H1 (cell line): ENCODE measurements at regions not wholly inside any gene's neighbourhood (a gene's known extent, or its start where the extent isn't known, plus 50 kb on each side); places are given as distances from the start of the nearest gene placed in this dataset.

Experiments
- CTCF ChIA-PET: fragments of 300-600 bp; sonication (Branson Sonifier 250); formaldehyde crosslinking; loops from one replicate; lab custom pipeline; 2021; ENCODE audit not compliant: partially characterized antibody; lab: Charles Lee
- POLR2A ChIA-PET: fragments of 300-600 bp; sonication (Branson Sonifier 250); formaldehyde crosslinking; loops from one replicate; lab custom pipeline; 2021; ENCODE audit warnings: inconsistent platforms; ENCODE audit not compliant: partially characterized antibody; lab: Charles Lee
- DNase-seq, 2 experiments: peaks; one replicate each; pipeline versions ENCODE4 v3.0.0 to v3.0.0-alpha.2; 2010 to 2022; ENCODE audit warnings: low spot score in 2 of 2, low read depth in 1 of 2, mixed read lengths in 1 of 2
- FAIRE-seq: peaks from 2 replicates; lab custom pipeline; 2011; peaks lifted over from hg19 to GRCh38; lab: Jason Lieb, UNC
- H2AFZ ChIP-seq: 2 replicates; pipeline ENCODE4 v1.8.1; 2012; ENCODE audit warnings: low read length, inconsistent platforms
- H2AK5ac ChIP-seq: 2 replicates; pipeline ENCODE4 v1.6.1; 2013; ENCODE audit warnings: low read depth, low read length
- H2BK120ac ChIP-seq: replicated peaks from 2 replicates; pipeline ENCODE3; 2013; ENCODE audit warnings: low read depth, low read length, inconsistent platforms
- H2BK12ac ChIP-seq: 2 replicates; pipeline ENCODE4 v1.6.1; 2013; ENCODE audit warnings: low read depth, low read length
- H2BK15ac ChIP-seq: 2 replicates; pipeline ENCODE4 v1.6.1; 2013; ENCODE audit warnings: low read length
- H2BK20ac ChIP-seq: 2 replicates; pipeline ENCODE4 v1.6.1; 2013; ENCODE audit warnings: low read length
- H2BK5ac ChIP-seq: 2 replicates; pipeline ENCODE4 v1.6.1; 2013; ENCODE audit warnings: low read depth, low read length
- H3K14ac ChIP-seq: 2 replicates; pipeline ENCODE4 v1.6.1; 2013; ENCODE audit warnings: inconsistent platforms; ENCODE audit not compliant: insufficient read length
- H3K18ac ChIP-seq: 2 replicates; pipeline ENCODE4 v1.6.1; 2013; ENCODE audit warnings: low read length; ENCODE audit errors: extremely low read depth
- H3K23ac ChIP-seq: 2 replicates; pipeline ENCODE4 v1.6.1; 2013; ENCODE audit warnings: inconsistent platforms; ENCODE audit not compliant: insufficient read length
- H3K23me2 ChIP-seq: 2 replicates; pipeline ENCODE4 v1.6.1; 2013; ENCODE audit warnings: low read depth, low read length
- H3K27ac ChIP-seq: 2 replicates; pipeline ENCODE4 v1.6.1; 2011; ENCODE audit warnings: low read depth, low read length, inconsistent platforms
- H3K27me3 ChIP-seq, 4 experiments: replicated peaks in 1 of 4; 1 replicate in 1 of 4; 2 replicates in 3 of 4; pipeline versions ENCODE4 v1.6.1 to v1.8.1; 2011 to 2013; ENCODE audit warnings: low read length in 3 of 4, mild to moderate bottlenecking in 3 of 4, inconsistent platforms in 2 of 4, mixed read lengths in 2 of 4, moderate library complexity in 1 of 4; ENCODE audit not compliant: control insufficient read depth in 3 of 4, insufficient read depth in 3 of 4; ENCODE audit errors: extremely low read depth in 1 of 4
- H3K36me3 ChIP-seq, 4 experiments: 2 replicates each; pipeline versions ENCODE4 v1.6.1 to v1.8.1; 2011 to 2013; ENCODE audit warnings: mild to moderate bottlenecking in 4 of 4, low read length in 3 of 4, moderate library complexity in 2 of 4, control low read depth in 1 of 4, inconsistent platforms in 1 of 4; ENCODE audit not compliant: insufficient read depth in 4 of 4, control insufficient read depth in 2 of 4
- H3K4ac ChIP-seq: replicated peaks from 2 replicates; pipeline ENCODE3; 2013; ENCODE audit warnings: low read length, low read depth, mixed read lengths, inconsistent platforms; ENCODE audit not compliant: insufficient read length
- H3K4me1 ChIP-seq, 4 experiments: replicated peaks in 1 of 4; 1 replicate in 1 of 4; 2 replicates in 3 of 4; pipeline versions ENCODE4 v1.6.1 to v1.8.1; 2011 to 2013; ENCODE audit warnings: low read length in 3 of 4, inconsistent platforms in 2 of 4, mixed read lengths in 1 of 4; ENCODE audit not compliant: insufficient read depth in 4 of 4, control insufficient read depth in 3 of 4
- H3K4me2 ChIP-seq, 2 experiments: 2 replicates each; pipeline versions ENCODE4 v1.6.1 to v1.8.1; 2011 to 2013; ENCODE audit warnings: low read depth in 2 of 2, low read length in 2 of 2, control low read depth in 1 of 2, inconsistent platforms in 1 of 2, mild to moderate bottlenecking in 1 of 2; ENCODE audit not compliant: insufficient read depth in 1 of 2
- H3K4me3 ChIP-seq, 4 experiments: fragments of 200-600, 300-600 bp in 1 of 4; sonication (generic), shearing (Covaris generic), sonication (Bioruptor Twin) in 1 of 4; 2 replicates each; pipeline versions ENCODE4 v1.5.1 to v1.8.1; 2011 to 2016; ENCODE audit warnings: low read length in 4 of 4, low read depth in 3 of 4, control low read depth in 2 of 4, inconsistent platforms in 2 of 4, mild to moderate bottlenecking in 2 of 4, mixed read lengths in 1 of 4, moderate library complexity in 1 of 4; ENCODE audit not compliant: insufficient read depth in 2 of 4; ENCODE audit errors: extremely low read depth in 1 of 4
- H3K56ac ChIP-seq: replicated peaks from 2 replicates; pipeline ENCODE3; 2013; ENCODE audit warnings: low read depth, mild to moderate bottlenecking, mixed read lengths, low read length, inconsistent platforms; ENCODE audit not compliant: insufficient read length
- H3K79me1 ChIP-seq: 2 replicates; pipeline ENCODE4 v1.6.1; 2013; ENCODE audit warnings: low read depth, low read length, control low read depth
- H3K79me2 ChIP-seq, 2 experiments: 2 replicates each; pipeline versions ENCODE4 v1.6.1 to v1.8.1; 2012 to 2013; ENCODE audit warnings: low read length in 2 of 2, mild to moderate bottlenecking in 2 of 2, inconsistent platforms in 1 of 2; ENCODE audit not compliant: insufficient read depth in 2 of 2, control insufficient read depth in 1 of 2
- H3K9ac ChIP-seq, 4 experiments: replicated peaks in 1 of 4; 1 replicate in 1 of 4; 2 replicates in 3 of 4; pipeline versions ENCODE4 v1.6.1 to v1.8.1; 2011 to 2013; ENCODE audit warnings: low read depth in 3 of 4, low read length in 3 of 4, control low read depth in 2 of 4, mild to moderate bottlenecking in 2 of 4, moderate library complexity in 2 of 4, inconsistent platforms in 1 of 4; ENCODE audit errors: extremely low read depth in 1 of 4
- H3K9me3 ChIP-seq, 2 experiments: 2 replicates each; pipeline versions ENCODE4 v1.6.1 to v1.8.1; 2012 to 2013; ENCODE audit warnings: mild to moderate bottlenecking in 2 of 2, moderate library complexity in 2 of 2, control low read depth in 1 of 2, inconsistent platforms in 1 of 2, low read depth in 1 of 2, low read length in 1 of 2, mixed read lengths in 1 of 2; ENCODE audit not compliant: insufficient read depth in 2 of 2
- H4K20me1 ChIP-seq, 2 experiments: replicated peaks in 1 of 2; 2 replicates each; pipeline versions ENCODE3 to v1.8.1; 2011 to 2013; ENCODE audit warnings: inconsistent platforms in 2 of 2, low read length in 2 of 2, mild to moderate bottlenecking in 1 of 2; ENCODE audit not compliant: insufficient read depth in 2 of 2, control insufficient read depth in 1 of 2
- H4K5ac ChIP-seq: 2 replicates; pipeline ENCODE4 v1.6.1; 2013; ENCODE audit warnings: low read length, low read depth, mixed read lengths, inconsistent platforms; ENCODE audit not compliant: insufficient read length
- H4K8ac ChIP-seq: 2 replicates; pipeline ENCODE4 v1.8.0; 2013; ENCODE audit warnings: mild to moderate bottlenecking, moderate library complexity, low read length, inconsistent platforms; ENCODE audit not compliant: insufficient read depth; ENCODE audit errors: extremely low read depth
- H4K91ac ChIP-seq: replicated peaks from 2 replicates; pipeline ENCODE3; 2013; ENCODE audit warnings: low read length, mixed read lengths, inconsistent platforms; ENCODE audit not compliant: insufficient read length
- ASH2L ChIP-seq: fragments of 200-600, 300-600 bp; sonication (generic); IDR thresholded peaks from one replicate; pipeline ENCODE4 v1.7.1; 2017; ENCODE audit warnings: low read length
- ATF2 ChIP-seq: IDR thresholded peaks from 2 replicates; pipeline ENCODE4 v1.6.1; 2012; ENCODE audit warnings: low read length, inconsistent platforms
- CBX8 ChIP-seq: fragments of 300-800, 300-1000 bp; sonication (generic); IDR thresholded peaks from 2 replicates; pipeline ENCODE4 v1.7.1; 2016; ENCODE audit warnings: low read depth, low read length, borderline replicate concordance
- GTF2F1 ChIP-seq: IDR thresholded peaks from 2 replicates; pipeline ENCODE4 v1.6.1; 2012; ENCODE audit warnings: low read depth, low read length, improper control_type of control experiment, borderline replicate concordance
- HDAC6 ChIP-seq: IDR thresholded peaks from one replicate; pipeline ENCODE4 v1.7.1; 2012; ENCODE audit warnings: low read depth, mild to moderate bottlenecking, inconsistent platforms, low read length, moderate library complexity
- JUN ChIP-seq: IDR thresholded peaks from 2 replicates; pipeline ENCODE4 v1.6.1; 2011; ENCODE audit warnings: low read depth, mild to moderate bottlenecking, improper control_type of control experiment, low read length
- KDM4A ChIP-seq: IDR thresholded peaks from one replicate; pipeline ENCODE4 v1.7.1; 2012; ENCODE audit warnings: low read depth, mild to moderate bottlenecking, moderate library complexity, low read length, inconsistent platforms; ENCODE audit not compliant: severe bottlenecking
- POLR2AphosphoS5 ChIP-seq: IDR thresholded peaks from 2 replicates; pipeline ENCODE4 v1.6.1; 2011; ENCODE audit warnings: low read depth, low read length
- SP1 ChIP-seq: IDR thresholded peaks from 2 replicates; pipeline ENCODE4 v1.6.1; 2011; ENCODE audit warnings: low read depth, low read length
- SP2 ChIP-seq: IDR thresholded peaks from 2 replicates; pipeline ENCODE4 v1.6.1; 2012; ENCODE audit warnings: mild to moderate bottlenecking, low read length, inconsistent platforms
- SUZ12 ChIP-seq: fragments of 200-600 bp; sonication (generic); IDR thresholded peaks from 2 replicates; pipeline ENCODE4 v1.6.1; 2012; ENCODE audit warnings: mild to moderate bottlenecking, inconsistent platforms, low read length, moderate library complexity, mixed read lengths
- ZNF274 ChIP-seq: IDR thresholded peaks from 2 replicates; pipeline ENCODE4 v1.7.0; 2012; ENCODE audit warnings: low read length, borderline replicate concordance; ENCODE audit errors: extremely low read depth
- whole genome bisulfite sequencing, 2 experiments: shearing (Covaris generic) in 1 of 2; methylation state at CpG; one replicate each; pipeline versions ENCODE4 v1.1.6 to v1.1.7; 2013 to 2015; ENCODE audit warnings: low lambda C conversion rate in 2 of 2, mixed read lengths in 2 of 2, inconsistent platforms in 1 of 2, low coverage in 1 of 2, missing lambda C conversion rate in 1 of 2; ENCODE audit not compliant: insufficient replicate concordance in 2 of 2, insufficient coverage in 1 of 2, insufficient read length in 1 of 2; ENCODE audit errors: extremely low coverage in 1 of 2, missing lambda C conversion rate in 1 of 2; 5-methylcytosine and 5-hydroxymethylcytosine counted together

GRCh38 chr17:65332375-65332774, 195.2 kb downstream of the RGS9 start:
- no peak overlapping the region for H3K56ac ChIP-seq
- POLR2A ChIA-PET: no interaction called here
- no peak overlapping the region for H2BK5ac ChIP-seq
- H3K79me2 ChIP-seq: no peaks in the 10 kb centered on the region
- H2AK5ac ChIP-seq: no peak overlapping the region
- 0 out of 2 replicates have a peak overlapping the region, but pooled peaks have one; percentile 22 for H2BK12ac ChIP-seq
- no peak overlapping the region for H4K8ac ChIP-seq
- no peak overlapping the region for H4K91ac ChIP-seq
- 0 out of 2 replicates have a peak overlapping the region, but pooled peaks have one; percentile 81 for H2AFZ ChIP-seq
- no peak overlapping the region for H3K18ac ChIP-seq
- no peaks in the 10 kb centered on the region for H3K9me3 ChIP-seq
- H2BK15ac ChIP-seq: no peak overlapping the region
- DNase-seq (no peak), FAIRE-seq (no peak)
- H2BK20ac ChIP-seq: no peak overlapping the region
- CTCF ChIA-PET: no interaction called here
- H3K14ac ChIP-seq: no peak overlapping the region
- no peak overlapping the region for H3K23ac ChIP-seq
- H3K4me1 ChIP-seq: peaks cover 0 to 4% (median 0%) of the 10 kb centered on the region in 4 experiments; a peak in 3 of 7 replicates
- WGBS, 2 experiments: 94% methylated on average over 1 of the region's 1 CpG; no CpG with 5 or more reads in 1 of the 2 experiments
- peak overlapping the region; percentile 36 for H4K5ac ChIP-seq
- H2BK120ac ChIP-seq: no peak overlapping the region
- H3K23me2 ChIP-seq: no peaks in the 10 kb centered on the region
- no peak overlapping the region for H3K27ac ChIP-seq
- no peak overlapping the region for H3K4ac ChIP-seq
- no peak overlapping the region for H3K4me3 ChIP-seq
- no peaks in the 10 kb centered on the region for H3K27me3 ChIP-seq
- no peak overlapping the region; a peak in 1 of 7 replicates for H3K9ac ChIP-seq
- H4K20me1 ChIP-seq: no peaks in the 10 kb centered on the region
- no peaks in the 10 kb centered on the region for H3K79me1 ChIP-seq
- H3K4me2 ChIP-seq: peak overlapping the region in 1 of 2 experiments; percentile 34; a peak in 1 of 4 replicates
- no peak for TF ChIP-seq ASH2L
- no peak for TF ChIP-seq SUZ12
- no peak for TF ChIP-seq HDAC6
- no peak for TF ChIP-seq POLR2AphosphoS5
- no peak for TF ChIP-seq GTF2F1
- TF ChIP-seq ATF2: no peak
- TF ChIP-seq SP2: no peak
- TF ChIP-seq ZNF274: no peak
- TF ChIP-seq KDM4A: no peak
- no peak for TF ChIP-seq CBX8
- TF ChIP-seq JUN: no peak
- no peak for TF ChIP-seq SP1
- no peaks in the 10 kb centered on the region for H3K36me3 ChIP-seq
